CD14-positive monocyte (primary cell): ENCODE measurements at regions not wholly inside any gene's neighbourhood (a gene's known extent, or its start where the extent isn't known, plus 50 kb on each side); places are given as distances from the start of the nearest gene placed in this dataset.
"Not testable (repeated sequence)": the region's sequence is repeated elsewhere in the genome, so short reads cannot be mapped to it uniquely, and the experiment has no call there.

Experiments used
- DNase-seq, 3 donors: peaks; one replicate each; pipeline ENCODE4 v3.0.0-alpha.2; 2011 to 2022
- H2AFZ ChIP-seq: 2 replicates; pipeline ENCODE4 v1.6.0; 2012; ENCODE audit warnings: mild to moderate bottlenecking, low read depth, low read length, inconsistent platforms; ENCODE audit not compliant: insufficient read depth, poor library complexity, severe bottlenecking
- H3K27ac ChIP-seq, 2 donors: 1 replicate in 1 of 2; 2 replicates in 1 of 2; pipeline ENCODE4 v1.5.1; 2012 to 2013; ENCODE audit warnings: low read length in 2 of 2, control low read depth in 1 of 2, inconsistent platforms in 1 of 2, low read depth in 1 of 2, mild to moderate bottlenecking in 1 of 2
- H3K27me3 ChIP-seq, 2 donors: one replicate each; pipeline versions ENCODE4 v1.6.0 to v1.6.1; 2011 to 2013; ENCODE audit warnings: low read length in 2 of 2; ENCODE audit not compliant: control insufficient read depth in 2 of 2, insufficient read depth in 2 of 2
- H3K36me3 ChIP-seq, 2 donors: replicated peaks in 1 of 2; 1 replicate in 1 of 2; 2 replicates in 1 of 2; pipeline versions ENCODE4 v1.5.1 to v1.6.1; 2012 to 2013; ENCODE audit warnings: low read length in 2 of 2, control low read depth in 1 of 2, inconsistent platforms in 1 of 2, mild to moderate bottlenecking in 1 of 2; ENCODE audit not compliant: insufficient read depth in 2 of 2, control insufficient read depth in 1 of 2
- H3K4me1 ChIP-seq, 2 donors: 1 replicate in 1 of 2; 2 replicates in 1 of 2; pipeline versions ENCODE4 v1.5.1 to v1.6.1; 2012 to 2013; ENCODE audit warnings: low read length in 2 of 2, control low read depth in 1 of 2, inconsistent platforms in 1 of 2, mild to moderate bottlenecking in 1 of 2, moderate library complexity in 1 of 2; ENCODE audit not compliant: insufficient read depth in 2 of 2, control insufficient read depth in 1 of 2
- H3K4me2 ChIP-seq: replicated peaks from 2 replicates; pipeline ENCODE3; 2012; ENCODE audit warnings: low read length, moderate library complexity, mild to moderate bottlenecking; ENCODE audit not compliant: poor library complexity, severe bottlenecking; ENCODE audit errors: extremely low read depth
- H3K4me3 ChIP-seq, 3 experiments: fragments of 200-600 bp in 1 of 3; sonication (generic) in 1 of 3; replicated peaks in 1 of 3; 1 replicate in 2 of 3; 2 replicates in 1 of 3; pipeline ENCODE4 v1.5.1; 2011 to 2013; ENCODE audit warnings: low read length in 3 of 3, mild to moderate bottlenecking in 3 of 3, control low read depth in 2 of 3, low read depth in 2 of 3, inconsistent platforms in 1 of 3, moderate library complexity in 1 of 3
- H3K79me2 ChIP-seq: 2 replicates; pipeline ENCODE4 v1.6.0; 2012; ENCODE audit warnings: mild to moderate bottlenecking, control low read depth, inconsistent platforms, low read length, moderate library complexity; ENCODE audit not compliant: insufficient read depth
- H3K9ac ChIP-seq: 2 replicates; pipeline ENCODE4 v1.6.0; 2017; ENCODE audit warnings: low read length, mild to moderate bottlenecking; ENCODE audit not compliant: insufficient read depth, poor library complexity, severe bottlenecking
- H3K9me3 ChIP-seq, 2 donors: replicated peaks in 1 of 2; 1 replicate in 1 of 2; 2 replicates in 1 of 2; pipeline versions ENCODE4 v1.5.1 to v1.6.1; 2012 to 2013; ENCODE audit warnings: low read length in 2 of 2, control low read depth in 1 of 2; ENCODE audit not compliant: control insufficient read depth in 1 of 2, insufficient read depth in 1 of 2
- H4K20me1 ChIP-seq: 2 replicates; pipeline ENCODE4 v1.6.0; 2012; ENCODE audit warnings: mild to moderate bottlenecking, low read length, control low read depth, moderate library complexity; ENCODE audit not compliant: insufficient read depth
- H3K27ac Mint-ChIP-seq, 7 donors: one replicate each; pipeline ENCODE4 v1.8.0; 2020; ENCODE audit warnings: mild to moderate bottlenecking in 7 of 7, mixed read lengths in 7 of 7, moderate library complexity in 6 of 7, inconsistent platforms in 2 of 7
- H3K27me3 Mint-ChIP-seq, 3 donors: one replicate each; pipeline ENCODE4 v1.8.0; 2021 to 2022; ENCODE audit warnings: low read depth in 3 of 3, mild to moderate bottlenecking in 3 of 3, mixed read lengths in 3 of 3, moderate library complexity in 3 of 3, inconsistent platforms in 1 of 3
- H3K36me3 Mint-ChIP-seq, 2 donors: one replicate each; pipeline ENCODE4 v1.8.0; 2020; ENCODE audit warnings: mixed read lengths in 2 of 2, inconsistent platforms in 1 of 2, mild to moderate bottlenecking in 1 of 2
- H3K4me1 Mint-ChIP-seq: one replicate; pipeline ENCODE4 v1.8.0; 2020; ENCODE audit warnings: mild to moderate bottlenecking, mixed read lengths
- H3K4me3 Mint-ChIP-seq, 2 donors: one replicate each; pipeline ENCODE4 v1.8.0; 2020; ENCODE audit warnings: mild to moderate bottlenecking in 2 of 2, mixed read lengths in 2 of 2, moderate library complexity in 1 of 2
- H3K9me3 Mint-ChIP-seq, 7 donors: one replicate each; pipeline ENCODE4 v1.8.0; 2020 to 2022; ENCODE audit warnings: mixed read lengths in 7 of 7, mild to moderate bottlenecking in 6 of 7, moderate library complexity in 6 of 7, inconsistent platforms in 2 of 7
- CTCF ChIP-seq: fragments of 200-600 bp; IDR thresholded peaks from one replicate; pipeline ENCODE4 v1.8.0; 2022; ENCODE audit warnings: antibody characterized with exemption, mild to moderate bottlenecking
- WGBS: methylation state at CpG from one replicate; pipeline ENCODE4 v1.1.5; 2013; ENCODE audit warnings: missing lambda C conversion rate; ENCODE audit not compliant: insufficient coverage; 5-methylcytosine and 5-hydroxymethylcytosine counted together
- intact Hi-C, 2 donors: fragments of 100-400 bp; cut with micrococcal nuclease; formaldehyde crosslinking; loops; one replicate each; pipeline versions ENCODE4 v1.15.0 to v1.15.1; 2023

GRCh38 chr16:60945225-60945624, 1091.0 kb downstream of the CDH8 start:
- H2AFZ ChIP-seq = no peak overlapping the region
- Mint-ChIP-seq H3K36me3 (no peaks in the 10 kb centered on the region), H3K4me3 (no peak overlapping the region), H3K9me3 (peaks cover 0 to 9% (median 0%) of the 10 kb centered on the region in 7 donors), H3K27ac (no peak overlapping the region), H3K27me3 (no peaks in the 10 kb centered on the region), H3K4me1 (no peaks in the 10 kb centered on the region)
- no peaks in the 10 kb centered on the region for H3K79me2 ChIP-seq
- H3K4me3 ChIP-seq = no peak overlapping the region
- no peaks in the 10 kb centered on the region for H3K36me3 ChIP-seq
- no peaks in the 10 kb centered on the region for H4K20me1 ChIP-seq
- intact Hi-C loops = no loop called here
- H3K27ac ChIP-seq = no peak overlapping the region
- no peaks in the 10 kb centered on the region for H3K9me3 ChIP-seq
- H3K9ac ChIP-seq = no peak overlapping the region
- WGBS = 0% methylated on average over 1 of the region's 2 CpGs
- H3K27me3 ChIP-seq = no peaks in the 10 kb centered on the region
- TF ChIP-seq CTCF = no peak
- H3K4me1 ChIP-seq = no peaks in the 10 kb centered on the region
- H3K4me2 ChIP-seq = no peak overlapping the region
- no peak for DNase-seq

GRCh38 chr16:60936189-60936588, 1100.0 kb downstream of the CDH8 start:
- H3K4me1 Mint-ChIP-seq, H3K36me3 ChIP-seq, H3K36me3 Mint-ChIP-seq, H3K4me2 ChIP-seq, intact Hi-C loops, H3K27me3 Mint-ChIP-seq, H3K9ac ChIP-seq, H3K79me2 ChIP-seq, H3K27me3 ChIP-seq, H3K27ac ChIP-seq, H3K4me1 ChIP-seq, H3K27ac Mint-ChIP-seq, H3K4me3 ChIP-seq, H2AFZ ChIP-seq, H4K20me1 ChIP-seq, DNase-seq, H3K4me3 Mint-ChIP-seq, H3K9me3 ChIP-seq: not testable (repeated sequence)
- 97% methylated on average over 8 of the region's 10 CpGs for WGBS
- H3K9me3 Mint-ChIP-seq = peaks cover 0 to 12% (median 3%) of the 10 kb centered on the region in 7 donors
